Cerebellar cortex (tissue), 1 donor: ENCODE measurements at regions not wholly inside any gene's neighbourhood (a gene's known extent, or its start where the extent isn't known, plus 50 kb on each side); places are given as distances from the start of the nearest gene placed in this dataset.
"Not testable (repeated sequence)": the region's sequence is repeated elsewhere in the genome, so short reads cannot be mapped to it uniquely, and the experiment has no call there.

Experiments
- DNase-seq: peaks from one replicate; pipeline ENCODE4 v3.0.0-alpha.2; 2015; ENCODE audit warnings: low spot score

- no peak for DNase-seq
Observed at GRCh38 chr22:22822106-22822505, 65.5 kb upstream of the IGLL5 start.

DNA sequence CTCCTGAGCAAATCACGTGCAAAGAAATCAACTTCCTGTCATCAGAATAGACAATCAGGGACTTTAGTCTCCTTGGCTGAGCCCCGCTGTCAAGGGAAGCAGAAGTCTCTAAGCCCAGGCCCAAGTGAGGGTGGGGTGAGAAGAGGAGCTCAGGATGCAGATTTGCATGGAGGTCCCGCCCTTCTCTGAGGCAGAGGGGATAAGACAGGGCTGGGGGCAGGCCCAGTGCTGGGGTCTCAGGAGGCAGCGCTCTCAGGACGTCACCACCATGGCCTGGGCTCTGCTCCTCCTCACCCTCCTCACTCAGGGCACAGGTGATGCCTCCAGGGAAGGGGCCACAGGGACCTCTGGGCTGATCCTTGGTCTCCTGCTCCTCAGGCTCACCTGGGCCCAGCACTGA is 65.1 kb upstream of the IGLL5 start:
- DNase-seq, result not testable (repeated sequence)

DNA sequence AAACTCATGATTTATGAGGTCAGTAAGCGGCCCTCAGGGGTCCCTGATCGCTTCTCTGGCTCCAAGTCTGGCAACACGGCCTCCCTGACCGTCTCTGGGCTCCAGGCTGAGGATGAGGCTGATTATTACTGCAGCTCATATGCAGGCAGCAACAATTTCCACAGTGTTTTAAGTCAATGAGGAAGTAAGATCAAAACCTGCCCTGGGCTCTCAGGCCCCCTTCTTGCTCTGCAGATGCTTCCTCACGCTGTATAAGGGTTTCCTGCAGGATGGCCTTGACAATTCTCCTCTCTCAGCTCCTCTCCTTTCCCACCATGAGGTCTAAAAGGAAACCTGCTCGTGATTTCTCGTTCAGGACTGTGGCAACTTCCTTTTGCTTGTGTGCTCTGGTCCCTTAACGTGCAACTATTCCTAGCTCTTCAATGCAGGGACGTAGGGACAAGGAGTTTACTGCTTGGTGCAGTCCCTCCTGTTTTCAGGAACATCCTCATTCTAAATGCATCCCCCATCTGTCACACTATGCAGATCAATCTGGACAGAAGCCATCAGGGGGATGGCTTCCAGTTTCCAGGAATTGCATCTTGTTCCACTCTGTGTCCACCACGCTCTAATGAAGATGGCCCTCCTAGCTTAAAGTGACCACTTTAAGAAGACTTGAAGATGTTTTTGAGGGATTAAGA is 64.3 kb upstream of the IGLL5 start:
- DNase-seq, result peak; percentile 11

DNA sequence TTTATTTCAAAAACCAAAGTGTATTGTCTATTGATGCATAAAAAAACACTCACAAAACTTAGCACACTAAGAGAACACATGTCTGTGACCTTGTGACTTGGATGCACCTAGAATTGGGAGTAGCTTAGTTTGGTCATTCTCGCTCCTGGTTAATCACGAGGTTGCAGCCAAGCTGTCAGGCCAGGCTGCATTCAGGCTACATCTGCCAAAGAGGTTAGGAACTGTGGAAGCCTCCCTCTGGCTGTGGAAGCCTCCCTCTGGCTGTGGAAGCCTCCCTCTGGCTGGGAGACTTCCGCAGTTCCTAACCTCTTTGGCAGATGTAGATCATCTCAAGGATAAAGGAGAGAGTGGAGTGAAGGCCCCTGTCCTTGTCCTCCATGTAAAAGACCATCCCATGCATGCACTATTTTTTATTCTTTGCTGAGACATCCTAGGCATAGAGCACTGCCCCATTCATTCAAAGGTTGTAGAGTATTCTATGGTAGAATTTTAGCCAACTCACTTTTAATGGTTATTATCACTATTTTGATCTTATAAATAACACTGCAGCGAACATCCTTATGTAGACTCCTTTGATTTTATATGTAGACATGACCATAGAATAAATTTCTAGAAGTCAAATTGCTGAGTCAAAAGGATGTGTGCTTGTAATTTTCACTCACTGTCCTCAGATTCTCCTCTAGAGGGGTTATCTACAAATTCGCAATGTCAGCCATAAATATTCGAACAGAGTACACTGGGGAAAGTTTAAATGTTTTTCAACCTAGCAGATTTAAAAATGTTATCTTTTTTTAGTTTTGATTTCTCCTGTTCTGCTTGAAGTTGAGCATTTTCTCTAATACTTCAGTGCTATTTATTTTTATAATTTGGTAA is 63.0 kb upstream of the IGLL5 start:
- DNase-seq, result no peak

GRCh38 chr22:22825213-22825593 is 62.4 kb upstream of the IGLL5 start:
- DNase-seq, result no peak

DNA sequence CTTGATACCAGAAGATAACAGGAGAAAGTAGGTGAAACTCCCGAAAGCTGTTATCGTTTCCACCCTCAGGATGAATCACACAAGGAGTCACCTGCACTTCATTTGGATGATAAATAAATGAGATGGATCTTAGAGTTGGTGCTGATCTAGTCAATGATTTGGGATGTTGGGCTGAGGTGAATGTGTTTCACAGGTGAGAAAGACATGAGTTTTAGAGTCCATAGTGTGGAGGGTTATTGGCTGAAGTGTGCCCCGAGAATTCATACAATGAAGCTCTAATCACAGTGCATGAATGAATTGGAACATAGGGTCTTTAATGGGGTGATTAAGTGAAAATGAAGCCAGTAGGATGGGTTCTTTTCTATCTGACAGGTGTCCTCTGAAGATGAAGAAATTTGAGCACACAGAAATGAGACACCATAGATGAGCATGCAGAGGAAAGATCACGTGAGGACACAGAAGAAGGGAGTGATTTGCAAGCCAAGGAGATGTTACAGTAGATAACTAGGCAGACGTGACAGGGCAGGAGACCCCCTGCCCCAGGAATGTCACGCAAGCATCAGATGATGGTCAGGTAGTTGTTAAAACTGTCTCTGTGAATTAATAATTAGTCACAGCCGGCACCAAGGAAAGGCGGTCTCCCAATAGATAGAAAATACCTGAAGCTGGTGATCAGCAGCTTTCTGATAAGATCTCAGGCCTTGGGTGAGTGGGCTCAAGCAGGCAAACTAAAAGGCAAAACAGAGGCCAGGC is 60.3 kb upstream of the IGLL5 start:
- DNase-seq, result no peak

GRCh38 chr22:22830193-22830592 is 57.4 kb upstream of the IGLL5 start:
- no peak for DNase-seq

- DNase-seq, result no peak
Observed at GRCh38 chr22:22830957-22831688, 56.5 kb upstream of the IGLL5 start.

- DNase-seq, result no peak
Observed at GRCh38 chr22:22833059-22833458, 54.6 kb upstream of the IGLL5 start.

GRCh38 chr22:22833488-22833887 is 54.1 kb upstream of the IGLL5 start:
- no peak for DNase-seq

DNA sequence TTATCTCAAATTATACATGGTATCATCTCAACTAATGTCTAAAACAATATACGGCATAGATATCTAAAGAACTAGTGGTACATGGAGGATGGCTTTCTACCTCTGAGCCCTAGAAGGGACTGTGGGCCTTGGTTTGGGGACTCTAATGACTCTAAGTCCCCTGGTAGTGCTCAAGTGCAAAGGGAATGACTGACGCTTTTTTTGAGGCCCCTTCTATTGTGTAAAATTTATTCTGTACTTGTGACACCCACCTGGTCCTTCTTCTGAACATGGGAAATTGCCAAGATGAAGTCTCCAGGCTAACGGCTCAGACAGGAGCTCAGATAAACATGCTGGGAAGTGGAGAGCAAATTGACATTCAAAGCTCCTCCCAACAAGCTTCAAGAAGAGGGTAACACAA is 53.4 kb upstream of the IGLL5 start:
- no peak for DNase-seq

DNA sequence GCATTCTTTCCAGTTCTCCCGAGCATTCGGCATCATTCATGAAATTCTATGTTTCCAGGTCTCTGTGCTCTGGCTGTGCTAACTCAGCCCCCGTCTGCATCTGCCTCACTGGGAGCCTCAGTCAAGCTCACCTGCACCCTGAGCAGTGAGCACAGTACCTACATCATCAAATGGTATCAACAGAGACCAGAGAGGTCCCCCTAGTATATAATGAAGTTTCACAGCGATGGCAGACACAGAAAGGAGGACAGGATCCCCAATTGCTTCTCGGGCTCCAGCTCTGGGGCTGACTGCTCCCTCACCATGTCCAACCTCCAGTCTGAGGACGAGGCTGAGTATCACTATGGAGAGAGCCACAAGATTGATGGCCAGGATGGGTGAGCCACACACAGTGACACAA is 52.8 kb upstream of the IGLL5 start:
- DNase-seq, result no peak

DNA sequence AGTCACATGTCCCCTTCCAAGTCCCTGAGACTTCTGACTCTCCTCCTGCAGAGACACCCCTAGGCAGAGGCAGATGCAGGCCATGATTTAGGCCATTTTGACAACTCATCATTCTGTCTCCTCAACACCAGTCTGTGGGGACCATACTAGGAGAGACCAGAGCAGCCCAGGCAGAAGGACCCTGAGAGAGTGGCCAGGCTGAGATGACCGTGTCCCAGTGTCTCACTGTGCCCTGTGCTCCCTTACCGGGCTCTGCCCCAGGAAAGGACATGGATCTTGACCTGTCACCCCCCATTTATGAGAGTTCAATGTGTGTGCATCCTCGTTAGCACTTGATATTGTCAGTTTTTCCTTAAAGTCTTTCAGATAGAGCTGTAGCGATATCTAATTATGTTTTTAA is 52.4 kb upstream of the IGLL5 start:
- DNase-seq, result no peak

DNA sequence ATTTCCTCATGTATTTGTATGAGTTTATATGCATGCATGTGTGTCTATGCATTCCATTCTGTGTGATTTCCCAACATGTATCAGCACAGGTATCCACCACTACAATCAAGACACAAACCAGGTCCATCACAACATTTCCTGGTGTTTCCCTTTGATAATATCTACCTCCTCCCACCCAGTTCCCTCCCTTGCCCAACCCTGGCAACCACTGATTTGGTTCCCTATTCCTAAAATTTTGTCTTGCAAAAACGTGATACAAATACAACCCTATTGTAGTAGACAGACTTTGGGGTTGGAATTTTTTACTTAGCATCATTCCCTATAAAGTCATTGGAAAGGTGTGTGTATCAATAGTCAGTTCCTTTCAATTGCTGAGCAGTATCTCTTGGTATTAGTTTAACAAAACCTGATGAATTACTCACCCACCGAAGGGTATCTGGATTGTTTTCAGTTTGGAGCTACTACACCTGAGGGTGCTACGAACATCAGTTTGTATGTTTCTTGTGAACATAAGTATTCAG is 51.8 kb upstream of the IGLL5 start:
- DNase-seq, result no peak

DNA sequence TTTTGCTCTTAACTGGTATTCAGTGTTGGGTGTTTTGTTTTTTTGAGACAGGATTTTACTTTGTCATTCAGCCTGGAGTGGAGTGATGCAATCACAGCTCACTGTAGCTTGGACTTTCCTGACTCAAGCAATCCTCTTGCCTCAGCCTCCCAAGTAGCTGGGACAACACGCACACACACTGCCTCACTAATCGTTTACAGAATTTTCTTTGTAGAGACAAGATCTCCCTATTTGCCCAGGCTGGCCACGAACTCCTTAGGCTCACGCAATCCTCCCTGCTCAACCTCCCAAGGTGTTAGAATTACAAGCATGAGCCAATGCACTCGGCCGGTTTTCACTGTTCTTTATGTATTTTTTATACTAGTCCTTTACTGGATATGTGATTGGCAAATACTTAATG is 51.0 kb upstream of the IGLL5 start:
- DNase-seq, result no peak
